ENCODE measurements at regions not wholly inside any gene's neighbourhood (a gene's known extent, or its start where the extent isn't known, plus 50 kb on each side); places are given as distances from the start of the nearest gene placed in this dataset.

- no peaks in the 10 kb centered on the region for H3K9me3 Mint-ChIP-seq (ENCODE audit: unreplicated experiment)
- H3K36me3 Mint-ChIP-seq (ENCODE audit: low read depth, unreplicated experiment): no peaks in the 10 kb centered on the region
- no peak for DNase-seq (ENCODE audit: low spot score)
- no peaks in the 10 kb centered on the region for H3K27me3 Mint-ChIP-seq (ENCODE audit: unreplicated experiment)
- peaks cover 9% of the 10 kb centered on the region for H3K4me1 Mint-ChIP-seq (ENCODE audit: unreplicated experiment)
- TF ChIP-seq, protein P1, sequence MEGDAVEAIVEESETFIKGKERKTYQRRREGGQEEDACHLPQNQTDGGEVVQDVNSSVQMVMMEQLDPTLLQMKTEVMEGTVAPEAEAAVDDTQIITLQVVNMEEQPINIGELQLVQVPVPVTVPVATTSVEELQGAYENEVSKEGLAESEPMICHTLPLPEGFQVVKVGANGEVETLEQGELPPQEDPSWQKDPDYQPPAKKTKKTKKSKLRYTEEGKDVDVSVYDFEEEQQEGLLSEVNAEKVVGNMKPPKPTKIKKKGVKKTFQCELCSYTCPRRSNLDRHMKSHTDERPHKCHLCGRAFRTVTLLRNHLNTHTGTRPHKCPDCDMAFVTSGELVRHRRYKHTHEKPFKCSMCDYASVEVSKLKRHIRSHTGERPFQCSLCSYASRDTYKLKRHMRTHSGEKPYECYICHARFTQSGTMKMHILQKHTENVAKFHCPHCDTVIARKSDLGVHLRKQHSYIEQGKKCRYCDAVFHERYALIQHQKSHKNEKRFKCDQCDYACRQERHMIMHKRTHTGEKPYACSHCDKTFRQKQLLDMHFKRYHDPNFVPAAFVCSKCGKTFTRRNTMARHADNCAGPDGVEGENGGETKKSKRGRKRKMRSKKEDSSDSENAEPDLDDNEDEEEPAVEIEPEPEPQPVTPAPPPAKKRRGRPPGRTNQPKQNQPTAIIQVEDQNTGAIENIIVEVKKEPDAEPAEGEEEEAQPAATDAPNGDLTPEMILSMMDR (IDR thresholded peaks at IDR 0.05; ENCODE audit: unreplicated experiment): no peak
- H3K27ac Mint-ChIP-seq (ENCODE audit: unreplicated experiment): no peak overlapping the region
- H3K4me3 Mint-ChIP-seq (ENCODE audit: unreplicated experiment): no peak overlapping the region
Observed at GRCh38 chr14:34256223-34256622, 205.8 kb downstream of the SPTSSA start.

GRCh38 chr14:34254571-34254970 is 207.5 kb downstream of the SPTSSA start:
- no peaks in the 10 kb centered on the region for H3K27me3 Mint-ChIP-seq (ENCODE audit: unreplicated experiment)
- peaks cover 11% of the 10 kb centered on the region for H3K4me1 Mint-ChIP-seq (ENCODE audit: unreplicated experiment)
- no peaks in the 10 kb centered on the region for H3K9me3 Mint-ChIP-seq (ENCODE audit: unreplicated experiment)
- no peak for DNase-seq (ENCODE audit: low spot score)
- H3K4me3 Mint-ChIP-seq (ENCODE audit: unreplicated experiment): no peak overlapping the region
- H3K27ac Mint-ChIP-seq (ENCODE audit: unreplicated experiment): no peak overlapping the region
- TF ChIP-seq, protein P1 (IDR thresholded peaks at IDR 0.05; ENCODE audit: unreplicated experiment): no peak
- H3K36me3 Mint-ChIP-seq (ENCODE audit: low read depth, unreplicated experiment): no peaks in the 10 kb centered on the region

- Mint-ChIP-seq H3K27me3 (ENCODE audit: unreplicated experiment) (no peaks in the 10 kb centered on the region), H3K4me3 (ENCODE audit: unreplicated experiment) (no peak overlapping the region), H3K27ac (ENCODE audit: unreplicated experiment) (no peak overlapping the region), H3K36me3 (ENCODE audit: low read depth, unreplicated experiment) (no peaks in the 10 kb centered on the region), H3K9me3 (ENCODE audit: unreplicated experiment) (no peaks in the 10 kb centered on the region), H3K4me1 (ENCODE audit: unreplicated experiment) (peaks cover 11% of the 10 kb centered on the region)
- no peak for DNase-seq (ENCODE audit: low spot score)
- TF ChIP-seq, protein P1 (IDR thresholded peaks at IDR 0.05; ENCODE audit: unreplicated experiment): no peak
Observed at GRCh38 chr14:34254031-34254430, 208.0 kb downstream of the SPTSSA start.

GRCh38 chr14:34252227-34252626 is 209.8 kb downstream of the SPTSSA start:
- TF ChIP-seq, protein P1 (IDR thresholded peaks at IDR 0.05; ENCODE audit: unreplicated experiment): no peak
- Mint-ChIP-seq H3K27ac (ENCODE audit: unreplicated experiment) (no peak overlapping the region), H3K4me1 (ENCODE audit: unreplicated experiment) (peaks cover 11% of the 10 kb centered on the region), H3K36me3 (ENCODE audit: low read depth, unreplicated experiment) (no peaks in the 10 kb centered on the region), H3K9me3 (ENCODE audit: unreplicated experiment) (no peaks in the 10 kb centered on the region), H3K4me3 (ENCODE audit: unreplicated experiment) (no peak overlapping the region), H3K27me3 (ENCODE audit: unreplicated experiment) (no peaks in the 10 kb centered on the region)
- DNase-seq (ENCODE audit: low spot score): no peak

- no peaks in the 10 kb centered on the region for H3K36me3 Mint-ChIP-seq (ENCODE audit: low read depth, unreplicated experiment)
- peaks cover 11% of the 10 kb centered on the region for H3K4me1 Mint-ChIP-seq (ENCODE audit: unreplicated experiment)
- TF ChIP-seq, protein P1 (IDR thresholded peaks at IDR 0.05; ENCODE audit: unreplicated experiment): no peak
- DNase-seq (ENCODE audit: low spot score): no peak
- H3K27me3 Mint-ChIP-seq (ENCODE audit: unreplicated experiment): no peaks in the 10 kb centered on the region
- H3K4me3 Mint-ChIP-seq (ENCODE audit: unreplicated experiment): no peak overlapping the region
- H3K9me3 Mint-ChIP-seq (ENCODE audit: unreplicated experiment): no peaks in the 10 kb centered on the region
- no peak overlapping the region for H3K27ac Mint-ChIP-seq (ENCODE audit: unreplicated experiment)
Observed at GRCh38 chr14:34251662-34252061, 210.4 kb downstream of the SPTSSA start.
